Activated CD8-positive, alpha-beta memory T cell treated with anti-CD3 and anti-CD28 coated beads, Interleukin-2, amount 50 U/mL, for 1 hour (primary cell): ENCODE measurements at regions not wholly inside any gene's neighbourhood (a gene's known extent, or its start where the extent isn't known, plus 50 kb on each side); places are given as distances from the start of the nearest gene placed in this dataset.

Experiments
- DNase-seq: peaks from one replicate; pipeline ENCODE4 v3.0.0-alpha.2; 2020; ENCODE audit errors: extremely low read depth

- no peak for DNase-seq
These were observed 310.3 kb upstream of the HS6ST1 start for GRCh38 chr2:128628996-128629395.

DNA sequence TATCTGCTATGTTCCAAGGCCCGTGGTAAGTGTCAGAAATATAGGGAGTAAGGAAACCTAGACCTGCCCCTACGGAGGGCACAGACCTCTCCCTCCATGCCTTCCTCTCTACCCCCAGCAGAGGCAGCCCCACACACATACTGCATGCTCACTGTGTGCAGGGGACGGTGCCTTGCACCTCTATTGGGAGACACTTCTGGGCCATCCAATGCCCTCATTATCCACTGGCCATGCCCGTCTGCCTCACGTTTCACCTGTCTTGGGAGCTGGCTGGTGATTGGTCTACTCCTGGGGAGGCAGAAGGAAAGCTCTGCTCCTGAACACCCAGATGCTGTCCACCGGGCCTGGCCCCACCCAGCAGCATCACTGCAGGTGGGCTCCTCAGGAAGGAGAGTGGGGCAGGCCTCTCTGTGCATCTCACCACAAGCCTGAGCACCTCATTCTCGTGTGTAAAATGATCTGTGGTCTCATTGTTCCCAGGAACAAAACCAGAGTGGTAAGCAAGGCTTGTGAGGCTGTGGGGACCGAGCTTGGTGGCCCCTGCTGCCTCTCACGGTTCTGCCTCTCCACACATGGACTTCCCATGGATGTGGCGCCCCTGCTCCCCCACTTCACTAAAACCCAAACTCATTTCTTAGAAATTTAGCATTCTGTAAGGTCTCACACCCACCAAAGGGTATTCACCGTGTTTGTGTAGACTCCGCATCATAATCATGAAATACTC is 312.5 kb upstream of the HS6ST1 start:
- no peak for DNase-seq

DNA sequence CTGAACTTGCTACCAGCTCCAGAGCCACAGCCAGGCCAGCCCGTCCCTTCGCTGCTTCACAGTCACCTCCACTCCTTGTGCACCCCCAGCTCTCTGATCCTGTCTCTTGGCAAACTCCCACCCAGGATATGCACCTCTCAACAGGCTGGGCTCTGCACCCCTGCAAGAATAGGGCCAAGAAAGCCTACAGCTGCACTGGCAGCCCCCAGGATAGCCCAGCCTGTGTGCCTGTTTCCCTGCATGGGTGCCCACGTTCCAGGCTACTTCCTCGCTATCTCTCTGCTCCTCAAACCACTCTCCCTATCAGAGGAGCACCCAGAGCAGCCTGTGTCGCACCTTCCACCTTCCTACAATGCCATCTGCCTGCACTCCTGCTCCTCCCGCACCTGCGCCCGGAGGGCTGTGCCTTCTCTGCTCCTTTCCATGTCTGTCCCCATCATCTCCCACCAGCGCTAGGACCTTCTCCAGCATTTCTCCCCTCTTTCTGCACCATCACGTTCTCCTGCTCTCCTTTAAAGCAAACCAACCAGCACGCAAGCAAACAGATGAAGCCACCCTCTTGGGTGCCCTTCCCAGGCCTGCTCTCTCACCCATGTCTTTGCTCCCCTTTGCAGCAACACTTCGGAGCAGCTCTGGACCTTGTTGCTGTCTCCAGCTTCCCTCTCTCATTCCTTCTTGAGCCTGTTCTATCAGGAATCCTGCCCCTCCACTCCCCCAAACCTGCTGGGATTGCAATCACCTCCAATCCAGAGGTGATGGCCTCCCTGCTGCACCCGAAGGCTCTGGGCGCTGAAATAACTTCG is 313.2 kb upstream of the HS6ST1 start:
- DNase-seq: no peak

DNA sequence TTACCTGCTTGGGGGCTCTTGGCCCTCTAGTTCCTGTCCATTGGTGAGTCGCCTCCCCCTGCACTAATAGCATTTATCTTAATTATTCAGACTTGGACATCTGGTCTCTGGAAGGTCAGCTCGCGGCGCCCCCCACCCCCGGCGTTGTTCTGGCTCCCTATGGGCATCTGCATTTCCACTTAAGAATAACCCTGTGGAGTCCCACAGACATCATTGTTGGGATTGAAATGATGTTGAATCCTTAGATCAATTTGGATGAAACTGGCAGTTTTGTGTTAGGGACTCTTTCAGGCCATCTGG is 313.8 kb upstream of the HS6ST1 start:
- DNase-seq: no peak

DNA sequence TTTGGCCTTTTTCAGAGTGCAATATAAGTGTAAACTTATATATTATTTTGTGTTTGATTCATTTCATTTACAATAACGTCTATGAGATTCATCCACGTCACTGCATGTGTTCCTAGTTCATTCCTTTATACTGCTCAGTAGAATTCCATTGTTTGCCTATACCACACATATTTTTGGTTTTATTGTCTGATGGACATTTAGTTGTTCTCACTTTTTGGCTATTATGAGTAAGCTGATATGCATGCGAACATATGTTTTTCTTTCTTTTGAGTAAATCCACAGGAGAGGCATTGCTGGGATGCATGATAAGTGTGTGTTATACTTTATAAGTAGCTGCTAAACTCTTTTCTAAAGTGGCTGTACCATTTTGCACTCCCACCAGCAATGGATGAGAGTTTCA is 314.8 kb upstream of the HS6ST1 start:
- no peak for DNase-seq

- no peak for DNase-seq
These were observed 316.8 kb upstream of the HS6ST1 start for GRCh38 chr2:128635361-128635900.

DNA sequence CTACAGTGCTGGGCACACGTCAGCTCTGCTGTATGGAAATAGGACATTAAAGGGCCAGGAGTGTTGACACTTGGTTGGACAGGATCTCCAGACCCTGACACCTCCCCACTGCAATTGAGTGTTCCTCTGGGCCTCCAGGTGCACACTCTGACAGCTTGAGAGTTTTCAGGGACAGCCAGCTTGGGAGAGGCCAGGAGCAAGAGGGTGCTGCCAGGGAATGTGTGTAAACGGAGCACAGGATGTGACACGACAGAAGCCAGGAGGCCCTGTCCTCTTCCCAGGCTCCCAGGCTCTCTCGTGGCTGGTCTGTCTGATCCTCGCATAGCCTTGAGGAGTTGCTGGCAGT is 318.1 kb upstream of the HS6ST1 start:
- no peak for DNase-seq

- no peak for DNase-seq
These were observed 318.9 kb upstream of the HS6ST1 start for GRCh38 chr2:128637481-128638155.

- DNase-seq: no peak
These were observed 319.9 kb upstream of the HS6ST1 start for GRCh38 chr2:128638341-128639119.

DNA sequence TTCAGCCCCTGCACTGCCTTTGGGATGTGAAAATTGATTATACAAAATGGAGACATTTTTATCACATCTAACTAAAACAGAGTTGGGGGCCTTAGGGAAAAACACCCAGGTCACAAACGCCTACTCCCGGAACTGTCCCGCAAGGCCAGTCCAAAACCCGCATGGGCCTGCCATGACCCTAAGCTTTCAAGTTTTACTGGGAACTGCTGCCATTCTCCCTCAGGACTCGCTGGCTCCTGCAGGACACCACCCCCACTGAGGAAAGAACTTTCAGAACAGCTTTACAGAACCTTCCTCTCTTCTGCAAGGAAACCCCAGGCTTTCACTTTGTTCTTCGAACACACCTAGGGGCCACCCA is 320.4 kb upstream of the HS6ST1 start:
- no peak for DNase-seq

DNA sequence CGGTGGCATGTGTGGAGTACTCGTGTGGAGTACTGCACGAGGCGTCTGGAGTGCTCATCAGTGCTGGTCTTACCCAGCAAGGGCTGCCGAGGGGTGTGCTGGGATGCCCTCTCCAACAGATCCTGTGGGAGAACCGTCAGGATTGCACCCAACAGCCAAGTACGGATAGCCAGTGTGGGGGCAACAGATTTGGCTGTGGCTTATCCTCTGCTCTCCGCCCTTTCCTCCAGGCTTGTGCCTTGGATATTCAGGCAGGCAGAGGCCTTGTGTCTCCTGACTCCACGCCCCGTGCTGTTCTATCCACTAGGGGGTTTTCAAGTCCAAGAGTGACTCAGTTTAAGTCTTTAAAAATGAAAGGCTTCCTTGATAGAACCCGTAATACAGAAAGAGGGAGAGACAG is 321.0 kb upstream of the HS6ST1 start:
- DNase-seq: no peak

GRCh38 chr2:128640166-128640844 is 321.6 kb upstream of the HS6ST1 start:
- DNase-seq: no peak

GRCh38 chr2:128640845-128641360 is 322.2 kb upstream of the HS6ST1 start:
- no peak for DNase-seq

- DNase-seq: no peak
These were observed 322.9 kb upstream of the HS6ST1 start for GRCh38 chr2:128641421-128642080.

DNA sequence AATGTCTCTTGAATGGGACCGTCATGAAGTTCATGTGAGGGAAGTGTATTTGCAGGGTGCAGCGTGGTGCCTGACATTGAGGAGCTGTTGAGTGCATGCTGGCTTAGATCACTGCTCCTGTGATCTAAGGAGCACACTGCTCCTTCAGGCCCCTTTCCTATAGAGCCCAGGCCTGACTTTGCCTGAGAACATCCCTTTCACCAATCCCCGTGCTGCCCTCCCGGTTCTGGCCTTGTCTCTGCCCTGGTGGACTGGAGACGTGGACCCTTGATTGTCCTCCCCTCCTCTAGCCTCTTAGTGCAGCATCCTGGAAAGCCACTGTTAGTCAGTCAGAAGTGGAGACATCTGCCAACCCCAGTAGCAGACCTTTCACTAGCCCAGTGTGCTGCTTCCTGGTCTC is 323.6 kb upstream of the HS6ST1 start:
- no peak for DNase-seq

DNA sequence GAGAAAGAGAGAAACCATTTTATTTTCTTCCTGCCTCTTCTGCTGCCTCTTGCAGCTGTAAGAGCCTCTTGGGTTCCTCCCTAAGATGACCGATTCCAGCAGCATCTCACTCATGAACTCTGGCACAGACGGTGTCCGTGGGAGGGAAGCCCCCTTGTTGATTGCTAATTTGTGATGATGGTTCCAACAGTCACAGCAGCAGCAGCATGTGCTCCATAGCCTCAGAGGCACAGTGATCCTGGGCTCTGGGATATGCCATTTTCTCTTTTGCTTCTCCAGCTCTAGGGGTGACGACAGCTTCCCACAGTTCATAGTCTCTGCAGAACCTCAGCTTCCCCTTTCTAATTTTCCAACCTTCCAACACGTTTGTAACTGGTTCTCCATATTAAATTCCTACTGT is 324.2 kb upstream of the HS6ST1 start:
- no peak for DNase-seq

DNA sequence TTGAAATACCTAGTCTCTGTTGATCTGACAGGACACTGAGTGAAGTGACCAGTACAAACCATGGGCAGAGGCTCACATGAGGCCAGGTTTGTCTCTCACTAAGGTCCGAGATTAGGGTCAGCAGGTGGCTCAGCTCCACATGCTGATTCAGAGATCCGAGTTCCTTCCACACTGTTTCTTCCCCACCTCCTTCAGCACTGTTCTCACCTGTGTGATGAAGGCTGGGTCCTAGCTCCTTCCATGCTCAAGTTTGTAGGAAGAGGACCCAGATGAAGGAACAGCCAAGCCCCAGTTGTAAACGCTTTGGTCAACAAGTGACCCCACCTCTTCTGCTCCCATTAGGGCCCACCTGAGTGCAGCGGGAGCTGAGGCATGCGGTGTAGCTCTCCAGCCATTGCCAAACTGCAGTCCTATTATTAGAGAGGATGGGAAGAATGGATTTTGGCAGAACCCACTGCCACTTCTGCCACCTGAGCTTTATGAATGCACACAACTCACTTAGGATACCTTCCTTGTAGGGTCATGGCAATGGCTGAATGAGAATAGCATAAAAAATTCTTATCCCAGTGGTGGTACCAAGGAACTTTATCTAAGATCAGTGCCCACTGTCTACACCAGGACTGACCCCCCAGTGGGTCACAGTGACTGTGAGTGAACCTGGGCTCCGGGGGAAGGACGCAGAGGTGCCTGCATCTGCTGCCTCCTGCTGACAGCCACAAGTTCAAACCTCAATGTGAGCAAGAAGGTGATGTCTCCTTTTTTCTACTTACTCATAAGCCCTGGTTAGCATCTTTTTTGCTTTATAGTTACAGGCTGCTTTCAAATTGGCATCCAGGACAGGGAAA is 324.8 kb upstream of the HS6ST1 start:
- DNase-seq: no peak

DNA sequence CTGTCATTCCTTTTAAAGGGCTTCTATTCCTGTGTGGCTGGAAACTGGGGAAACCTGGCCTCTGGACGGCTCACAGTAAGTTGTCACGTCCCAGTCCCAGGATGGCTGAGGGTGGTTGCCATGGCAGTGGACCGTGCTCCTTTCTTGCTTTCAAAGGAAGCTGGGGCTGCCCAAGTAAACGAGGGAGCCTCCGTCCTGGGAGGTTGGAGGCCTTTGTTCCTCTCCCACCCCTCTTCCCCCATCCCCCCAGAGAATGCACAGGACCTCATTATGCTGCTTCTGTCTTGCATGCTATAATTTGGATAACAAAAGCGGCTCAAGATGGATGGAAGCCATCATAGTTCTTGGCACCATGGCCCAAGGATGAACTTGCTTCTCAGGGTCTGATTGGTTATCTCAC is 325.5 kb upstream of the HS6ST1 start:
- DNase-seq: no peak

GRCh38 chr2:128644718-128645256 is 326.1 kb upstream of the HS6ST1 start:
- DNase-seq: no peak

- no peak for DNase-seq
These were observed 327.0 kb upstream of the HS6ST1 start for GRCh38 chr2:128645631-128646030.
